ENCODE measurements at regions not wholly inside any gene's neighbourhood (a gene's known extent, or its start where the extent isn't known, plus 50 kb on each side); places are given as distances from the start of the nearest gene placed in this dataset.

- intact Hi-C loops (cut with DNase I; ENCODE audit: low total_unique reads), result no loop called here
- WGBS, 2 donors, result 82 to 93% methylated on average over 4 of the region's 4 CpGs
- no peaks in the 10 kb centered on the region for H3K27me3 ChIP-seq
- no peaks in the 10 kb centered on the region for H3K9me3 ChIP-seq
- no peak for TF ChIP-seq POLR2A (IDR thresholded peaks at IDR 0.05)
- TF ChIP-seq, protein P1, sequence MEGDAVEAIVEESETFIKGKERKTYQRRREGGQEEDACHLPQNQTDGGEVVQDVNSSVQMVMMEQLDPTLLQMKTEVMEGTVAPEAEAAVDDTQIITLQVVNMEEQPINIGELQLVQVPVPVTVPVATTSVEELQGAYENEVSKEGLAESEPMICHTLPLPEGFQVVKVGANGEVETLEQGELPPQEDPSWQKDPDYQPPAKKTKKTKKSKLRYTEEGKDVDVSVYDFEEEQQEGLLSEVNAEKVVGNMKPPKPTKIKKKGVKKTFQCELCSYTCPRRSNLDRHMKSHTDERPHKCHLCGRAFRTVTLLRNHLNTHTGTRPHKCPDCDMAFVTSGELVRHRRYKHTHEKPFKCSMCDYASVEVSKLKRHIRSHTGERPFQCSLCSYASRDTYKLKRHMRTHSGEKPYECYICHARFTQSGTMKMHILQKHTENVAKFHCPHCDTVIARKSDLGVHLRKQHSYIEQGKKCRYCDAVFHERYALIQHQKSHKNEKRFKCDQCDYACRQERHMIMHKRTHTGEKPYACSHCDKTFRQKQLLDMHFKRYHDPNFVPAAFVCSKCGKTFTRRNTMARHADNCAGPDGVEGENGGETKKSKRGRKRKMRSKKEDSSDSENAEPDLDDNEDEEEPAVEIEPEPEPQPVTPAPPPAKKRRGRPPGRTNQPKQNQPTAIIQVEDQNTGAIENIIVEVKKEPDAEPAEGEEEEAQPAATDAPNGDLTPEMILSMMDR (IDR thresholded peaks at IDR 0.05), result no peak
- DNase-seq, result no peak
- no peaks in the 10 kb centered on the region for H3K36me3 ChIP-seq (ENCODE audit: low read depth, missing control alignments)
- H3K27ac ChIP-seq, result no peak overlapping the region
- H3K4me3 ChIP-seq, result no peak overlapping the region
- peaks cover 24% of the 10 kb centered on the region for H3K4me1 ChIP-seq
Measured at GRCh38 chr5:74386571-74387334, 253.8 kb downstream of the ENC1 start.

GRCh38 chr5:74384851-74385250, 255.7 kb downstream of the ENC1 start:
- no peak for DNase-seq

GRCh38 chr5:74382987-74383593, 257.4 kb downstream of the ENC1 start:
- H3K9me3 ChIP-seq, result no peaks in the 10 kb centered on the region
- peak; percentile 65 for DNase-seq
- peak overlapping the region in 1 of 2 donors; percentile 64 for H3K27ac ChIP-seq
- H3K4me1 ChIP-seq, result peaks cover 24% of the 10 kb centered on the region
- no peak overlapping the region for H3K4me3 ChIP-seq
- TF ChIP-seq, protein P1 (IDR thresholded peaks at IDR 0.05), result no peak
- no peak for TF ChIP-seq POLR2A (IDR thresholded peaks at IDR 0.05)
- H3K27me3 ChIP-seq, result no peaks in the 10 kb centered on the region
- intact Hi-C loops (cut with DNase I; ENCODE audit: low total_unique reads), result no loop called here
- 28 to 34% methylated on average over 4 of the region's 4 CpGs for WGBS, 2 donors
- H3K36me3 ChIP-seq (ENCODE audit: low read depth, missing control alignments), result no peaks in the 10 kb centered on the region

More at GRCh38 chr5:74384851-74385250, 255.7 kb downstream of the ENC1 start:
- Histone ChIP-seq H3K4me3 (no peak overlapping the region), H3K36me3 (ENCODE audit: low read depth, missing control alignments) (no peaks in the 10 kb centered on the region), H3K27ac (no peak overlapping the region), H3K27me3 (no peaks in the 10 kb centered on the region), H3K4me1 (peaks cover 24% of the 10 kb centered on the region), H3K9me3 (no peaks in the 10 kb centered on the region)
- WGBS, 2 donors, result 55 to 63% methylated on average over 2 of the region's 2 CpGs
- TF ChIP-seq, protein P1 (IDR thresholded peaks at IDR 0.05), result no peak
- no peak for TF ChIP-seq POLR2A (IDR thresholded peaks at IDR 0.05)
- intact Hi-C loops (cut with DNase I; ENCODE audit: low total_unique reads), result no loop called here

DNA sequence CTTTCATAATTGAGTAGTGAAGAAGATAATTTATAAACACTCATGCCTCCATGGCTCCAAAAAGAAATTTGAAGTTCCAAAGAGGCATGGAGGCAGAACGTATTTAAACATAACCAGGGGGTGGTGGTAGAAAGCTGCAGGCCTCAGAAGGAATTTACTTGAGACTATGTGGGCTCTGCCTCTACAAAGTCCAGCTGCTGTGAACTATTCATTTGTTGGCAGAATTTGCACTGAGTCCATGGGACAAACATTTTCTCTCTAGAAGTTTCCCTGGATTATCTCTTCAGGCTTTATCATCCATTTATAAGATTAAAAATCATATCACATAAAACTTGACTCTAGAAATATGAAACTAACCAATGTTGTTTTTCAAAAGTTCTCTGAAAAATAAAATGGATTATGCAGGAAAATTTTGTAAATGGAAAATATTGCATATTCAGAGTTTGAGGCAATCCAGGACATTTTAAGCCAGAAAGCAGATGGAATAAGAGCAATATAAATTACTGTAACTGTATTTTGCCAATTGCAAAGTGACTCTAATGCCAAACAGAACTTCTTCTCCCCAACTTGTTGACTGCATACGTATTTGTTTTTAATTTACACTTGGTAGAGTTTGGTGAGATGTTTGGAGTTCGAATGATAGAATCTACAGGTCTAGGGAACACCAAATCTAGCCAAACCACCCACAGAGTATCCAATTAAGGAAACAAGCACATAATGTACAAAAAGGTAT, 258.2 kb downstream of the ENC1 start:
- intact Hi-C loops (cut with DNase I; ENCODE audit: low total_unique reads), result no loop called here
- H3K27ac ChIP-seq, result peak overlapping the region in 1 of 2 donors; percentile 64
- 63 to 65% methylated on average over 3 of the region's 3 CpGs for WGBS, 2 donors

More for the DNA sequence above, 258.2 kb downstream of the ENC1 start:
- no peak for TF ChIP-seq POLR2A (IDR thresholded peaks at IDR 0.05)
- TF ChIP-seq, protein P1 (IDR thresholded peaks at IDR 0.05), result no peak
- no peak overlapping the region for H3K4me3 ChIP-seq
- H3K27me3 ChIP-seq, result no peaks in the 10 kb centered on the region
- no peaks in the 10 kb centered on the region for H3K9me3 ChIP-seq
- no peaks in the 10 kb centered on the region for H3K36me3 ChIP-seq (ENCODE audit: low read depth, missing control alignments)
- peaks cover 24% of the 10 kb centered on the region for H3K4me1 ChIP-seq
- DNase-seq, result no peak

Data from testis (tissue), 2 donors.